ENCODE measurements at regions not wholly inside any gene's neighbourhood (a gene's known extent, or its start where the extent isn't known, plus 50 kb on each side); places are given as distances from the start of the nearest gene placed in this dataset.

- DNase-seq (ENCODE audit: low read depth), result no peak
- no peak overlapping the region for H3K4me3 ChIP-seq (ENCODE audit: control insufficient read depth, low read depth, low read length)
- TF ChIP-seq, protein P1, sequence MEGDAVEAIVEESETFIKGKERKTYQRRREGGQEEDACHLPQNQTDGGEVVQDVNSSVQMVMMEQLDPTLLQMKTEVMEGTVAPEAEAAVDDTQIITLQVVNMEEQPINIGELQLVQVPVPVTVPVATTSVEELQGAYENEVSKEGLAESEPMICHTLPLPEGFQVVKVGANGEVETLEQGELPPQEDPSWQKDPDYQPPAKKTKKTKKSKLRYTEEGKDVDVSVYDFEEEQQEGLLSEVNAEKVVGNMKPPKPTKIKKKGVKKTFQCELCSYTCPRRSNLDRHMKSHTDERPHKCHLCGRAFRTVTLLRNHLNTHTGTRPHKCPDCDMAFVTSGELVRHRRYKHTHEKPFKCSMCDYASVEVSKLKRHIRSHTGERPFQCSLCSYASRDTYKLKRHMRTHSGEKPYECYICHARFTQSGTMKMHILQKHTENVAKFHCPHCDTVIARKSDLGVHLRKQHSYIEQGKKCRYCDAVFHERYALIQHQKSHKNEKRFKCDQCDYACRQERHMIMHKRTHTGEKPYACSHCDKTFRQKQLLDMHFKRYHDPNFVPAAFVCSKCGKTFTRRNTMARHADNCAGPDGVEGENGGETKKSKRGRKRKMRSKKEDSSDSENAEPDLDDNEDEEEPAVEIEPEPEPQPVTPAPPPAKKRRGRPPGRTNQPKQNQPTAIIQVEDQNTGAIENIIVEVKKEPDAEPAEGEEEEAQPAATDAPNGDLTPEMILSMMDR (IDR thresholded peaks at IDR 0.05; ENCODE audit: control insufficient read depth, insufficient read depth, low read depth, low read length, missing control alignments), result no peak
Measured at GRCh38 chr11:10993186-10993585, 135.3 kb upstream of the ZBED5 start.

DNA sequence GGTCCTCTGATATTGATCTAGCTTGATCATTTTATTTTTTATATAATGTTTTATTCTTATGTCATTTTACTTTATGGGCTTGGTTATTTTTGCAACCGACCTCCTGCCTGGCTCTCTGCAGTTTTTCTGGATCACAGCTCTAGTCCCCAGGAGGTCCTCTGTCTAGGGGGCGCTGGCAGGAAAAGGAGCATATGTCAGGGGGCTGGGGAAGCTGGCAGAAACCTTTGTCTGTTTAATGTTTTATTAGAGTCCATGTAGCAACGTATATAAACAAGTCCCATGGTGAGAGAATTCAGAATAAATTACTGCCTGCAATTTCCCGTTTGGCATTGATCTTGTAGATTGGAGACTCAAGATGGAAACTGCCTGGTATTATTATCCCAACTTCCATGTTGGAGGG, 133.5 kb upstream of the ZBED5 start:
- DNase-seq (ENCODE audit: low read depth), result no peak
- TF ChIP-seq, protein P1 (IDR thresholded peaks at IDR 0.05; ENCODE audit: control insufficient read depth, insufficient read depth, low read depth, low read length, missing control alignments), result no peak
- no peak overlapping the region for H3K4me3 ChIP-seq (ENCODE audit: control insufficient read depth, low read depth, low read length)

GRCh38 chr11:10990637-10991193, 132.9 kb upstream of the ZBED5 start:
- no peak overlapping the region for H3K4me3 ChIP-seq (ENCODE audit: control insufficient read depth, low read depth, low read length)
- TF ChIP-seq, protein P1 (IDR thresholded peaks at IDR 0.05; ENCODE audit: control insufficient read depth, insufficient read depth, low read depth, low read length, missing control alignments), result no peak
- no peak for DNase-seq (ENCODE audit: low read depth)

GRCh38 chr11:10990160-10990559, 132.3 kb upstream of the ZBED5 start:
- DNase-seq (ENCODE audit: low read depth), result no peak
- TF ChIP-seq, protein P1 (IDR thresholded peaks at IDR 0.05; ENCODE audit: control insufficient read depth, insufficient read depth, low read depth, low read length, missing control alignments), result no peak

DNA sequence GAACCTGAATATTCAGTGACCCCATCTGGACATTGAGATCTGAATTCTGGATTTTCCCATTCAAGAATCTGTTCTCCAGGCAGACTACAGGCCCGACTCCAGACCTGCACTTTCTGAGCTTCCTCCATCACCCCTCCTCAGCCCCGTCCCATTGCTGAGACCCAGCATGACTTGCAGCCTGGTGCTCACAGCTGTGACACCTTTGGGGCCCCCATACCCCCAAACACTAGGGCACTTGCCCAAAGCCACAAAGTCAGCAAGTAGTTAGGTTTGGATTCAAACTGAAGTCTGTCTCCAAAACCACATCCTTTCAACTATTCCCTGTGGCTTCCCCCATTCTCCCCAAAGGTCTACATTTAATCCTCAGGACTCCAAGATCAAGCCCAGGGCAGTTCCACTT, 128.2 kb upstream of the ZBED5 start:
- H3K4me3 ChIP-seq (ENCODE audit: control insufficient read depth, low read depth, low read length), result no peak overlapping the region
- no peak for DNase-seq (ENCODE audit: low read depth)
- TF ChIP-seq, protein P1 (IDR thresholded peaks at IDR 0.05; ENCODE audit: control insufficient read depth, insufficient read depth, low read depth, low read length, missing control alignments), result no peak

More at GRCh38 chr11:10990160-10990559, 132.3 kb upstream of the ZBED5 start:
- H3K4me3 ChIP-seq (ENCODE audit: control insufficient read depth, low read depth, low read length), result no peak overlapping the region

GRCh38 chr11:10984742-10985141, 126.9 kb upstream of the ZBED5 start:
- no peak for DNase-seq (ENCODE audit: low read depth)
- TF ChIP-seq, protein P1 (IDR thresholded peaks at IDR 0.05; ENCODE audit: control insufficient read depth, insufficient read depth, low read depth, low read length, missing control alignments), result no peak
- no peak overlapping the region for H3K4me3 ChIP-seq (ENCODE audit: control insufficient read depth, low read depth, low read length)

- TF ChIP-seq, protein P1 (IDR thresholded peaks at IDR 0.05; ENCODE audit: control insufficient read depth, insufficient read depth, low read depth, low read length, missing control alignments), result no peak
- H3K4me3 ChIP-seq (ENCODE audit: control insufficient read depth, low read depth, low read length), result no peak overlapping the region
- no peak for DNase-seq (ENCODE audit: low read depth)
Measured at GRCh38 chr11:10984250-10984649, 126.4 kb upstream of the ZBED5 start.

Measured in AG09309 (cell line).